PFSK-1 (cell line): ENCODE measurements at regions not wholly inside any gene's neighbourhood (a gene's known extent, or its start where the extent isn't known, plus 50 kb on each side); places are given as distances from the start of the nearest gene placed in this dataset.

Experiments
- POLR2AphosphoS5 ChIP-seq: IDR thresholded peaks from 2 replicates; pipeline ENCODE4 v1.6.1; 2012; ENCODE audit warnings: low read depth, mild to moderate bottlenecking, control low read depth, low read length, moderate library complexity
- SIN3A ChIP-seq: IDR thresholded peaks from 2 replicates; pipeline ENCODE4 v1.6.1; 2012; ENCODE audit warnings: mild to moderate bottlenecking, low read length, moderate library complexity, borderline replicate concordance; ENCODE audit not compliant: insufficient read depth
- TAF1 ChIP-seq: IDR thresholded peaks from 2 replicates; pipeline ENCODE4 v1.6.1; 2012; ENCODE audit warnings: low read length, control low read depth, borderline replicate concordance; ENCODE audit not compliant: insufficient read depth

DNA sequence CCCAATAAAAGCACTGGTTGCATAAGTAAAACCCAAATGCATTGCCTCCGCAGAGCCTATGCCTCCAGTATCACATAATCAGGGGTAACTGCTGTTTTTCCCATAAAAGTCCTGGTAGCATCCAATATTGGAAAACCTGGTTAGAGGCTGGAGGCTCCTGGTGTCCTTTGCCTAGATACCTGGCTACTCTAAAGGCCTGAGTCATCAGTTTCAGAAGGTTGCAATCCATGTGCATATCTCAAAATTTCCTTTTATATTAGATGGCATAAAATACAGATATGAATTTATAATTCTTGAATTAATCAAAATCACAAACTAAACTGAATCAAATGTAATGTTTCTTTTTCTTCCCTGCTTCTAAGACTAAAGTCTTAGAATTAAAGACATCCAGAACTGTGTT, 164.2 kb upstream of the DCN start:
- TF ChIP-seq POLR2AphosphoS5 (no peak), SIN3A (no peak), TAF1 (no peak)
